NCI-H1092 (cell line): ENCODE measurements at regions not wholly inside any gene's neighbourhood (a gene's known extent, or its start where the extent isn't known, plus 50 kb on each side); places are given as distances from the start of the nearest gene placed in this dataset.
"Not testable (repeated sequence)": the region's sequence is repeated elsewhere in the genome, so short reads cannot be mapped to it uniquely, and the experiment has no call there.

Experiments
- DNase-seq: peaks from one replicate; lab custom pipeline; 2025; lab: John Stamatoyannopoulos, UW

DNA sequence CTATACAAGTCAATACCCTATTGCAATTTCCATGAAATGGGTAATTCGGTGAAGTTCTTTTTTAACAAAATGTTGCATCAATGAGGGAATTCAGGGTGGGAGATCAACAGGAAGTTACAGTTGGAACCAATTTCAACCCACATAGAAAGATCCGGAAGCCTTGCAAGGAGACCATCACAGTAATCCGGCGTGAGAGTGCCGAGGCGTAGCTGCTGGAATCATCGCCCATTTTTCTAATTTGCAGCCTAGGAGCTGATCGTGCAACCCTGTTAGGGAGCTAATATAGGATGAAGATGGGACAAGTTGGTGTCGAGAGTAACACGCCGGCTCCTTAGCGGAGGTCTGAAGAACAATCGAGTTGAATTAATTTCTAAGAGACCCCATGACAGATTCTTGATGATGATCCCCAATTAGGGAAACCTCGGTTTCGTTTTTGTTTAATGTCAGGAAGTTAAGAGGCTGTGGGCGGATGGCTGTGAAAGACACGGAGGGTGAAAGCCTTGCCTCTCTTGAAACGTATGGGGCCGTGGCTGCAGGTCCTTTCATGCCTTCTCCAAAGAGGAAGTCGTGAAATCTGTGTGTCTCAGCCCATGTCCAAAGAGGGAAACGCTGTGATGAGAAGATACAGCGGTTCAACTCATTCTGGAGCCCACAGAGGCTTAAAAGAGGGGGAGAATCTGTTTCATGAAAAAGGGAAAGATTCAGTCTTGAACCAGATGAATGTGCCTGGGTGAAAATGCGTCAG lies 51.2 kb upstream of the CARD11 start:
- DNase-seq: no peak

GRCh38 chr7:3097734-3098133 lies 54.1 kb upstream of the CARD11 start:
- no peak for DNase-seq

DNA sequence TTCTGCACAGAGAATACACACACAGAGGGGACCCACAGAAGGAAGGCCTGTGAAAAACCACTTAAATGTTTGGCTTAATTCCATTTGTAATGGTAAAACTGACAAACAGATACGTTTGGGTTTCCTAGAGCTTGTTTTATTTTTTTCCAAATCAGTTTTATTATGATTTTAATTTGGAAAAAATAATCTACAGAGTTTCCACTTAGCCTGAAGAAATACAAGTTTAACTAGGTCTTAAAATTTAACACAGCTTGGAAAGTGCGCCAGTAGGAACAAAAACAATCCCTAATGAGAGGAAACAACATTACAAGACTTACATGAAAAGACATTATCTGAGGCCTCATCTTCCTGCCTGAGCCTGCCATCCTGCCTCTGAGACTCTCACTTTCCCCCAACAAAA lies 58.5 kb upstream of the CARD11 start:
- no peak for DNase-seq

- DNase-seq: no peak
These were observed 60.1 kb upstream of the CARD11 start for GRCh38 chr7:3103614-3104398.

DNA sequence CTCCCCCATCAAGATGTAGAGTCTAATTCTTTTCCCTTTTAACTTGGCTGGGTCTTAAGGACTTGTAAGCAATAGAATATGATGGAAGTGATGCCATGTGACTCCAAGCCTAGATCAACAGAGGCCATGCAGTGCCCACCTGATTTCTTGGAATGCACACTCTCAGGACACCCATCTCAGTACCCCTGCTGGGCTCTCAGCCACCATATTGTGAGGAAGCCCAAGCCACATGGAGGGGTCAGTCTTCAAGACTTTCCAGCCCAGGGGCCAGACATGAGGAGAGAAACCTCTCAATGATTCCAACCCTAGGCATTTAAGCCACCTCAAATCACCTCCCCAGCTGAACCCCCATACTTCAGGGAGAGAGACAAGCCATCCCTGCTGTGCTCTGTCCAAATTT lies 62.2 kb upstream of the CARD11 start:
- no peak for DNase-seq

GRCh38 chr7:3106361-3106826 lies 62.7 kb upstream of the CARD11 start:
- no peak for DNase-seq

GRCh38 chr7:3107228-3107763 lies 63.6 kb upstream of the CARD11 start:
- DNase-seq: no peak

DNA sequence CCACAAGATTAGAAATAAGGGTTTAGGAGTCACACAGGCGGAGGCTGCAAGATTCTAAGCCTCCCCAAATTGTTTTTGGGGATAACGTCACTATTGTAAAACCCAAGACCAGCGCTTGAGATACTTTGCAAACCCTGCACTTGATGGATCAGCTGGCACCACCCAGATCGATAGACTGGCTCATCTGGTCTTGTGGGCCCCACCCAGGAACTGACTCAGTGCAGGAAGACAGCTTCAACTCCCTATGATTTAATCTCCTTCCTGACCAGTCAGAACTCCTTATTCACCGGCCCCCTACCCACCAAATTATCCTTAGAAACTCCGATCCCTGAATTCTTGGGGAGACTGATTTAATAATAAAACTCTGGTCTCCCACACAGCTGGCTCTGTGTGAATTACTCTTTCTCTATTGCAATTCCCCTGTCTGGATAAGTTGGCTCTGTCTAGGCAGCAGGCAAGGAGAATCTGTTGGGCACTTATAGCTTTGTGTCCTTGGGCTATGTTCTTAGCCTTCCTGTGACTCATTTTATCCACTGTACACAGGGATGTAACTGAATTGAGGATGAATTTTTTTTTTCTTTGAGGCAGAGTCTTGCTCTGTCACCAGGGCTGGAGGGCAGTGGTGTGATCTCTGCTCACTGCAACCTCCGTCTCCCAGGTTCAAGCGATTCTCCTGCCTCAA lies 64.4 kb upstream of the CARD11 start:
- no peak for DNase-seq

GRCh38 chr7:3109311-3109915 lies 65.7 kb upstream of the CARD11 start:
- no peak for DNase-seq

GRCh38 chr7:3112479-3113134 lies 68.9 kb upstream of the CARD11 start:
- DNase-seq: no peak

GRCh38 chr7:3114917-3115316 lies 71.2 kb upstream of the CARD11 start:
- no peak for DNase-seq

DNA sequence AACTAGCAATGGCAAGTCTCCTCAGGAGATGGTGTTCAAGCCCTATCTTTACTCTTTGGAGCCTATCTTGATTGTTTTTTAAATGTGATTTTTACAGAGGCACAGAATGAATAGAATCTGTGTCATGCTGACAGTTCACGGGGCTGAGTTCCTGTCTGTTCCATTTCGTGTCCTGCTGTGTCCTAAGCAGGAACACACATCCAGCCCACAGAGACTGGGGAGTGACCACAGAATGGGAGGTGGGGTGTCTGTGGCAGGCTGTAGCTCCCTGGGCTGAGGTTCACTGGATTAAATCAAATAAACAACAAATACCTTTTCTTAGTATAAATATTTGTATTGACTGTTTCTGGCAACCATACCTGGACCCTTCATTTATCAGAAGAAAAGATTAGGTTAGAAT lies 73.4 kb upstream of the CARD11 start:
- DNase-seq: no peak

GRCh38 chr7:3117488-3118231 lies 74.0 kb upstream of the CARD11 start:
- no peak for DNase-seq

DNA sequence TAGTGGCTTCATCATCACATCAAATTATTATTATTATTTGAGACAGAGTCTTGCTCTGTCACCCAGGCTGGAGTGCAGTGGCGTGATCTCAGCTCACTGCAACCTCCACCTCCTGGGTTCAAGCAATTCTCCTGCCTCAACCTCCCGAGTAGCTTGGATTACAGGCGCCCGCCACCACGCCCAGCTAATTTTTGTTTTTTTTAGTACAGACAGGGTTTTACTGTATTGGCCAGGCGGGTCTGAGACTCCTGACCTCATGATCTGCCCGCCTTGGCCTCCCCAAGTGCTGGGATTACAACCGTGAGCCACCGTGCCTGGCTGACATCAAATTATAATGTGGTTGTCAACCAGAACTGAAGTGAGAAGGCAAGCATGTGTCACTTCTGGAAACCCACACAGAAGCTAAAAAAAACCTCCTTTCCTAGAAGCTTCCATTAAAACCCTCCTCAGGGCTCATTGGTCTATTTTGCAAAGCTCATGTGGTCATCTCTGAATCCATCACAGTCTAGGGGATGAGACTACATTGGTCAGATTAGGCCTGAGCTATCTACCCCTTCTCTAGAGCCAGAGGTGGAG lies 75.8 kb upstream of the CARD11 start:
- DNase-seq: not testable (repeated sequence)

DNA sequence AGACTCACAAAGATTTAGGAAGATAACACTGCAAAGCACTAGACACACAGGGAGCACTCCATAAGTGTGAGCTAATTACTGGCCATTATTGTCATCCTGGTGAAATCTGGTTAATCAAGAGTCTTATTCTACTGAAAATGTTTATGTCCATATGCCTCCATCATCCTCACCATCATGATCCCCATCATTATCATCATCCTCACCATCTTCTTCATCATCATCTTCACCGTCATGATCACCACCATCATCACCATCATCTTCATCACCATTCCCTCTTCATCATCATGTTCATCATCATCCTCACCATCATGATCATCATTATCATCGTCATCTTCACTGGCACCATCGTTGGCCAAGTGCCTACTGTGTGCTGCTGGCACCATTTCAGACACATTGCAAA lies 76.3 kb upstream of the CARD11 start:
- no peak for DNase-seq

DNA sequence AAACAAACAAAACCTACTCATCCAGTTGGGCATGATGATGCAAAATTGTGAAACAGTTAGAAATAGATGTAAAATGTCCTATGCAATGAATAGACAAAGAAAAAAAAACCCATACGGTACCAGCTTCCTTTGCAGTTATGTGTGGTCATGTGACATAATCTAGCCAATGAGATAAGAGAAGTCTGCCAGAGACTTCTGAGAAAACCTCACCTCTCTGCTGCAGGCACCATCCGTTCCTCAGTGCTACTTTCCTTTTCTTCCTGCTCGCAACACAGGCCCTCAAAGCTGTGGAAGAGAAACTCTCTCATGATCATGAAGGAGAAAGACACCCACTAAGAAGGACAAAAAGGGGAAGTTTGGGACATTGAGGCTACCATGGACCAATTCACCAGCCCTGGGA lies 76.8 kb upstream of the CARD11 start:
- no peak for DNase-seq

- no peak for DNase-seq
These were observed 85.3 kb upstream of the CARD11 start for GRCh38 chr7:3128857-3129490.

DNA sequence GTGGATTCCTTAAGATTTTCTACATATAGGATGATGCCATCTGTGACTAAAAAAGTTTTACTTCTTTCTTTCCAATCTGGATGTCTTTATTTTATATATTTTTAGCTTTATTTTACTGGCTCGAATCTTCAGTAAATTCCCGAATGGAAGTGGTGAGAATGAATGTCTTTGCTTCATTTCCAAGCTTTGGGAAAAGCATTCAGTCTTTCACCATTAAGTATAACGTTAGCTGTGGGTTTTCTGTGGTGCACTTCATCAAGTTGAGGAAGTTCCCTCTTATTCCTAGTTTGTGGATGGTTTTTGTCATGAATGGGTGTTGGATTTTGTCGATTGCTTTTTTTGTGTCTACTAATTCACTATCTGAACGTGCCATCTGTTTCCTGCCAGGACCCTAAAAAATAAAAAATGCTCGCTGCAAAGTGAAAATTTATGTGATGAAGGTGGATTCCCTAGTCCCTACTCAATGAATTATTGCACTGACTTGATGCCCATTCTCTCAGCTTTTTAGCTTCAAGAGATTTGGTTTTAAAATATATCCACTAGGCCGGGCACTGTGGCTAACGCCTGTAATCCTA lies 90.2 kb upstream of the CARD11 start:
- DNase-seq: no peak

DNA sequence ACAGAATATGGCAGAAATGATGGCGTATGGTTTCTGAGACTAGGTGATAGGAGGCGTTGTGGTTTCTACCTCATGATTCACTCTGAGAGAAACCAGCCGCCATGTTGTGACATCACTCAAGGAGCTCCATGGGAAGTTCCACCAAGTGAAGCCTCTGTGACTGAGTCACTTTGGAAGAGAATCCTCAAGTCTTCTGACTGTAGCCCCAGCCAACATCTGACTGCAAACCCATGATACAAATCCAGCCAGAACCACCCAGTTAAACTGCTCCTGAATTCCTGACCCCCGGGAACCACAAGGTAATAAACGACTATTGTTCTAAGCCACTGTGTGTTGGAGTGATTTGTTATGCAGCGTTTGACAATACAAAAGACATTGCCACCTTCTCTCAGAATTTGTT lies 91.1 kb upstream of the CARD11 start:
- no peak for DNase-seq

GRCh38 chr7:3135626-3136025 lies 92.0 kb upstream of the CARD11 start:
- no peak for DNase-seq
